ENCODE measurements at regions not wholly inside any gene's neighbourhood (a gene's known extent, or its start where the extent isn't known, plus 50 kb on each side); places are given as distances from the start of the nearest gene placed in this dataset.

GRCh38 chr20:48550814-48551213 lies 277.0 kb downstream of the PREX1 start:
- Histone ChIP-seq H3K36me3 (ENCODE audit: insufficient read depth, low read length) (no peaks in the 10 kb centered on the region), H3K27me3 (ENCODE audit: insufficient read depth, low read length) (no peaks in the 10 kb centered on the region), H3K4me3 (ENCODE audit: low read length) (no peak overlapping the region), H3K4me1 (ENCODE audit: insufficient read depth, low read length) (0 out of 2 replicates have a peak, but pooled peaks cover 4% of the 10 kb centered on the region), H3K9me3 (ENCODE audit: insufficient read depth, low read depth, low read length) (no peaks in the 10 kb centered on the region), H3K9ac (ENCODE audit: low read depth, low read length) (no peak overlapping the region), H3K27ac (ENCODE audit: low read depth, low read length) (no peak overlapping the region)
- 85% methylated on average over 7 of the region's 7 CpGs for WGBS

- H3K9me3 ChIP-seq (ENCODE audit: insufficient read depth, low read depth, low read length), result no peaks in the 10 kb centered on the region; the same call in 1 of the 2 replicates
- H3K4me1 ChIP-seq (ENCODE audit: insufficient read depth, low read length), result 0 out of 2 replicates have a peak, but pooled peaks cover 4% of the 10 kb centered on the region
- H3K36me3 ChIP-seq (ENCODE audit: insufficient read depth, low read length), result no peaks in the 10 kb centered on the region
- no peak overlapping the region for H3K4me3 ChIP-seq (ENCODE audit: low read length)
- no peak overlapping the region for H3K27ac ChIP-seq (ENCODE audit: low read depth, low read length)
- WGBS, result 93% methylated on average over 7 of the region's 7 CpGs
- no peak overlapping the region for H3K9ac ChIP-seq (ENCODE audit: low read depth, low read length)
- no peaks in the 10 kb centered on the region for H3K27me3 ChIP-seq (ENCODE audit: insufficient read depth, low read length)
Observed at GRCh38 chr20:48547664-48548063, 280.1 kb downstream of the PREX1 start.

- no peaks in the 10 kb centered on the region for H3K36me3 ChIP-seq (ENCODE audit: insufficient read depth, low read length)
- no peak overlapping the region for H3K27ac ChIP-seq (ENCODE audit: low read depth, low read length)
- no peak overlapping the region for H3K4me3 ChIP-seq (ENCODE audit: low read length)
- H3K9me3 ChIP-seq (ENCODE audit: insufficient read depth, low read depth, low read length), result no peaks in the 10 kb centered on the region; the same call in 1 of the 2 replicates
- H3K4me1 ChIP-seq (ENCODE audit: insufficient read depth, low read length), result peaks cover 5% of the 10 kb centered on the region; the same call in 1 of the 2 replicates
- no peak overlapping the region for H3K9ac ChIP-seq (ENCODE audit: low read depth, low read length)
- H3K27me3 ChIP-seq (ENCODE audit: insufficient read depth, low read length), result no peaks in the 10 kb centered on the region
- 65% methylated on average over 6 of the region's 6 CpGs for WGBS
Observed at GRCh38 chr20:48544402-48545339, 283.1 kb downstream of the PREX1 start.

- 82% methylated on average over 10 of the region's 10 CpGs for WGBS
- Histone ChIP-seq H3K36me3 (ENCODE audit: insufficient read depth, low read length) (no peaks in the 10 kb centered on the region), H3K27ac (ENCODE audit: low read depth, low read length) (no peak overlapping the region), H3K4me1 (ENCODE audit: insufficient read depth, low read length) (peaks cover 22% of the 10 kb centered on the region), H3K27me3 (ENCODE audit: insufficient read depth, low read length) (no peaks in the 10 kb centered on the region), H3K9ac (ENCODE audit: low read depth, low read length) (no peak overlapping the region), H3K9me3 (ENCODE audit: insufficient read depth, low read depth, low read length) (no peaks in the 10 kb centered on the region; the same call in 1 of the 2 replicates), H3K4me3 (ENCODE audit: low read length) (no peak overlapping the region)
Observed at GRCh38 chr20:48541581-48542071, 286.2 kb downstream of the PREX1 start.

- H3K36me3 ChIP-seq (ENCODE audit: insufficient read depth, low read length), result no peaks in the 10 kb centered on the region
- H3K27ac ChIP-seq (ENCODE audit: low read depth, low read length), result peak overlapping the region; percentile 65
- no peaks in the 10 kb centered on the region; the same call in 1 of the 2 replicates for H3K9me3 ChIP-seq (ENCODE audit: insufficient read depth, low read depth, low read length)
- 59% methylated on average over 3 of the region's 3 CpGs for WGBS
- H3K4me1 ChIP-seq (ENCODE audit: insufficient read depth, low read length), result peaks cover 22% of the 10 kb centered on the region
- peak overlapping the region; percentile 51; the same call in 1 of the 2 replicates for H3K9ac ChIP-seq (ENCODE audit: low read depth, low read length)
- H3K4me3 ChIP-seq (ENCODE audit: low read length), result peak overlapping the region; percentile 14; the same call in 1 of the 2 replicates
- H3K27me3 ChIP-seq (ENCODE audit: insufficient read depth, low read length), result no peaks in the 10 kb centered on the region
Observed at GRCh38 chr20:48538856-48539255, 288.9 kb downstream of the PREX1 start.

GRCh38 chr20:48538058-48538825 lies 289.6 kb downstream of the PREX1 start:
- H3K9ac ChIP-seq (ENCODE audit: low read depth, low read length), result peak overlapping the region; percentile 51; the same call in 1 of the 2 replicates
- whole genome bisulfite sequencing, result 69% methylated on average over 10 of the region's 10 CpGs

GRCh38 chr20:48536206-48536605 lies 291.6 kb downstream of the PREX1 start:
- Histone ChIP-seq H3K9me3 (ENCODE audit: insufficient read depth, low read depth, low read length) (no peaks in the 10 kb centered on the region), H3K4me1 (ENCODE audit: insufficient read depth, low read length) (peaks cover 22% of the 10 kb centered on the region), H3K27me3 (ENCODE audit: insufficient read depth, low read length) (no peaks in the 10 kb centered on the region), H3K27ac (ENCODE audit: low read depth, low read length) (no peak overlapping the region), H3K4me3 (ENCODE audit: low read length) (no peak overlapping the region), H3K36me3 (ENCODE audit: insufficient read depth, low read length) (no peaks in the 10 kb centered on the region), H3K9ac (ENCODE audit: low read depth, low read length) (no peak overlapping the region)
- WGBS, result 95% methylated on average over 2 of the region's 2 CpGs

More at GRCh38 chr20:48538058-48538825, 289.6 kb downstream of the PREX1 start:
- Histone ChIP-seq H3K9me3 (ENCODE audit: insufficient read depth, low read depth, low read length) (no peaks in the 10 kb centered on the region; the same call in 1 of the 2 replicates), H3K27me3 (ENCODE audit: insufficient read depth, low read length) (no peaks in the 10 kb centered on the region), H3K36me3 (ENCODE audit: insufficient read depth, low read length) (no peaks in the 10 kb centered on the region), H3K4me3 (ENCODE audit: low read length) (peak overlapping the region; percentile 14; the same call in 1 of the 2 replicates), H3K4me1 (ENCODE audit: insufficient read depth, low read length) (peaks cover 22% of the 10 kb centered on the region), H3K27ac (ENCODE audit: low read depth, low read length) (peak overlapping the region; percentile 65)

- Histone ChIP-seq H3K4me3 (ENCODE audit: low read length) (no peak overlapping the region), H3K27me3 (ENCODE audit: insufficient read depth, low read length) (no peaks in the 10 kb centered on the region), H3K9ac (ENCODE audit: low read depth, low read length) (no peak overlapping the region), H3K36me3 (ENCODE audit: insufficient read depth, low read length) (no peaks in the 10 kb centered on the region), H3K27ac (ENCODE audit: low read depth, low read length) (no peak overlapping the region), H3K9me3 (ENCODE audit: insufficient read depth, low read depth, low read length) (no peaks in the 10 kb centered on the region), H3K4me1 (ENCODE audit: insufficient read depth, low read length) (peaks cover 22% of the 10 kb centered on the region)
- WGBS, result 92% methylated on average over 5 of the region's 5 CpGs
Observed at GRCh38 chr20:48535556-48535955, 292.2 kb downstream of the PREX1 start.

- no peaks in the 10 kb centered on the region for H3K4me1 ChIP-seq (ENCODE audit: insufficient read depth, low read length)
- no peak overlapping the region for H3K4me3 ChIP-seq (ENCODE audit: low read length)
- H3K27me3 ChIP-seq (ENCODE audit: insufficient read depth, low read length), result no peaks in the 10 kb centered on the region
- no peaks in the 10 kb centered on the region for H3K36me3 ChIP-seq (ENCODE audit: insufficient read depth, low read length)
- H3K27ac ChIP-seq (ENCODE audit: low read depth, low read length), result no peak overlapping the region
- no peak overlapping the region for H3K9ac ChIP-seq (ENCODE audit: low read depth, low read length)
- no peaks in the 10 kb centered on the region for H3K9me3 ChIP-seq (ENCODE audit: insufficient read depth, low read depth, low read length)
- WGBS, result 95% methylated on average over 2 of the region's 2 CpGs
Observed at GRCh38 chr20:48532028-48532427, 295.8 kb downstream of the PREX1 start.

- H3K27ac ChIP-seq (ENCODE audit: low read depth, low read length), result no peak overlapping the region
- no peaks in the 10 kb centered on the region for H3K9me3 ChIP-seq (ENCODE audit: insufficient read depth, low read depth, low read length)
- no peaks in the 10 kb centered on the region for H3K27me3 ChIP-seq (ENCODE audit: insufficient read depth, low read length)
- 91% methylated on average over 2 of the region's 2 CpGs for WGBS
- no peak overlapping the region for H3K9ac ChIP-seq (ENCODE audit: low read depth, low read length)
- H3K36me3 ChIP-seq (ENCODE audit: insufficient read depth, low read length), result no peaks in the 10 kb centered on the region
- no peak overlapping the region for H3K4me3 ChIP-seq (ENCODE audit: low read length)
- H3K4me1 ChIP-seq (ENCODE audit: insufficient read depth, low read length), result no peaks in the 10 kb centered on the region
Observed at GRCh38 chr20:48531505-48531904, 296.3 kb downstream of the PREX1 start.

GRCh38 chr20:48530957-48531356 lies 296.8 kb downstream of the PREX1 start:
- H3K9ac ChIP-seq (ENCODE audit: low read depth, low read length), result no peak overlapping the region
- no peaks in the 10 kb centered on the region for H3K9me3 ChIP-seq (ENCODE audit: insufficient read depth, low read depth, low read length)
- 93% methylated on average over 5 of the region's 5 CpGs for WGBS
- no peak overlapping the region for H3K4me3 ChIP-seq (ENCODE audit: low read length)
- H3K27me3 ChIP-seq (ENCODE audit: insufficient read depth, low read length), result no peaks in the 10 kb centered on the region
- H3K27ac ChIP-seq (ENCODE audit: low read depth, low read length), result no peak overlapping the region
- H3K4me1 ChIP-seq (ENCODE audit: insufficient read depth, low read length), result no peaks in the 10 kb centered on the region
- no peaks in the 10 kb centered on the region for H3K36me3 ChIP-seq (ENCODE audit: insufficient read depth, low read length)
